Fibroblast of the aortic adventitia (primary cell): ENCODE measurements at regions not wholly inside any gene's neighbourhood (a gene's known extent, or its start where the extent isn't known, plus 50 kb on each side); places are given as distances from the start of the nearest gene placed in this dataset.

Experiments used
- DNase-seq: peaks from one replicate; pipeline ENCODE4 v3.0.0-alpha.2; 2010; ENCODE audit warnings: low read depth
- H3K4me3 ChIP-seq: 2 replicates; pipeline ENCODE4 v1.5.1; 2011; ENCODE audit warnings: low read depth, mild to moderate bottlenecking, control low read depth, low read length, moderate library complexity
- CTCF ChIP-seq: IDR thresholded peaks from 2 replicates; pipeline ENCODE4 v1.5.1; 2011; ENCODE audit warnings: mild to moderate bottlenecking, low read length, control low read depth, inconsistent platforms; ENCODE audit not compliant: insufficient read depth

DNA sequence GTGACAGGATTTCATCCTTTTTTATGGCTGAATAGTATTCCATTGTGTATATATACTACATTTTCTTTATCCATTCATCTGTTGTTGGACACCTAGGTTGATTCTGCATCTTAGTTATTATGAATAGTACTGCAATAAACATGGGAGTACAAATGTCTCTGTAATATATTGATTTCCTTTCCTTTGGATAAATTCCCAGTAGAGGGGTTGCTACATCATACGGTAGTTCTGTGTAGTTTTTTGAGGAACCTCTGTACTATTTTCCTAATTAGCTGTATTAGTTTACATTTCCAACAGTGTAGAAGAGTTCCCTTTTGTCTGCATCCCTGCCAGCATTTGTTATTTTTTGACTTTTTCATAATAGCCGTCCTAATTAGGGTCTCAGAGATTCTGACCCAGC is 201.3 kb downstream of the GIPC2 start:
- TF ChIP-seq CTCF: no peak
- DNase-seq: no peak
- no peak overlapping the region for H3K4me3 ChIP-seq

- H3K4me3 ChIP-seq: no peak overlapping the region
- TF ChIP-seq CTCF: no peak
- DNase-seq: no peak
Measured at GRCh38 chr1:78250201-78250600, 204.4 kb downstream of the GIPC2 start.

DNA sequence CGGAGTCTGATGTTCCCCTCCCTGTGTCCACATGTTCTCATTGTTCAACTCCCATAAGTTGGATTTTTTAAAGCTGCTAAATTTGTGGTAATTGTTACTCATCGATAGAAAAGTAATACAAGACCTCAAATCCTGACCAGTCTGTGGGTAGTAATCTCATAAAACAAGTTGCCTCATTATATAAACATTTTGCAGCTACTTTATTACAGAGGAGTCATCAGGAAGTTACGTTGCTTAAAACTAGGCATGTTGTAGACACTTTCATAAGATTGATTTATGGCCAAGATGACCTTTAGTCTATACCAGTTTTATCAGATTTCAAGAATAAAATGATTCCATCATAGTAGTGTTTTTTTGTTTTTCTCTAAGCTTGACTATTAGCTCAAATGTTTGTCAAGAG is 208.8 kb downstream of the GIPC2 start:
- no peak for TF ChIP-seq CTCF
- DNase-seq: peak; percentile 60
- no peak overlapping the region for H3K4me3 ChIP-seq

GRCh38 chr1:78255383-78255782 is 209.6 kb downstream of the GIPC2 start:
- H3K4me3 ChIP-seq: no peak overlapping the region
- no peak for TF ChIP-seq CTCF
- DNase-seq: no peak

DNA sequence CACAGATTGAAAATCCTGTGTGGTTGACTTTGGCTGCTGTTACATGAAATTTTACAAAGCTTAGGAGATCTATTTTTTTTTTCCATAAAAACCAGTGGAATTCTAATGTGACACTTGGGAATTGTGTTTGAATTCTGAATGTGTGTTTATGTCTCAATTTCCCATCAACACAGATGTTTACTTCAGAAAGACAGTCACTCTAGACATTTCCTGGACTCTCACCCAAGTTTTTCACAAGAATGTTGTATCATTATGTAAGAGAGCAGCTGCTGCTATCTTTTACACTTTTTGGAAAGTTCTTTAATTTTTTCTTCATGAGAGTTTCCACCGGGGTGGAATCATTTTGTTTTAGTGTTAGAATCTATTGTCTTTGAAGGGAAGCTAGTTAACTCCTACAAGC is 210.1 kb downstream of the GIPC2 start:
- DNase-seq: peak; percentile 36
- TF ChIP-seq CTCF: no peak
- no peak overlapping the region for H3K4me3 ChIP-seq

DNA sequence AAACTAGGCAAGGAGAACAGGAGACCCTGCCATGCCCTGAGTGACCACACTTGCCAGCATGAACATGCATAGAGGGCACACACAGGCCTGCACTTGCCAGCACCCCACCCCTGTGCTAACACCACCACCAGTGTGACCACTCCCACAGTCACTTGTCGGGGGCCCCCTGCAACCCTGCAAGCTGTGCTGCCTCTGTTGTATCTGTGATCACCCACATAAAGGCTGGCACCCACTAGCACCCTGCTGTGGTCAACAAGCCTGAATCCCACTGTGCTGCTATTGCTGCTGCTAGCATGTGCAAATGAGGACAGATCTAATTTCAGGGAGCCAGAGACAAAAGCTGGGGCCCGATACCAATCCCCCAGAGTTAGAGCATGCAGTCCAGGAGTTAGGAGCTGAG is 217.7 kb downstream of the GIPC2 start:
- no peak for DNase-seq
- H3K4me3 ChIP-seq: no peak overlapping the region
- TF ChIP-seq CTCF: no peak

DNA sequence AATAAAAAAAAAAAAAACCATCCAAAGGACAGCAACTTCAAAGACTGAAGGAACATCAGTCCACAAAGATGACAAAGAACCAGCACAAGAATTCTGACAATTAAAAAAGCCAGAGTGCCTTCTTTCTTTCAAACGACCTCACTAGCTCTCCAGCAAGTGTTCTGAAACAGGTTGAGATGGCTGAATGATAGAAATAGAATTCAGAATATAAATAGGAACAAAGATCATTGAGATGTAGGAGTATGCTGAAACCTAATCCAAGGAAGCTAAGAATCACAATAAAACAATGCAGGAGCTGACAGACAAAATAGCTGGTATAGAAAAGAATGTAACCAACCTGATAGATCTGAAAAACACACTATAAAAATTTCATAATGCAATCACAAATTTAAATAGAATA is 218.2 kb downstream of the GIPC2 start:
- no peak for DNase-seq
- no peak for TF ChIP-seq CTCF
- H3K4me3 ChIP-seq: no peak overlapping the region
